ENCODE measurements at regions not wholly inside any gene's neighbourhood (a gene's known extent, or its start where the extent isn't known, plus 50 kb on each side); places are given as distances from the start of the nearest gene placed in this dataset.
"Not testable (repeated sequence)": the region's sequence is repeated elsewhere in the genome, so short reads cannot be mapped to it uniquely, and the experiment has no call there.

DNA sequence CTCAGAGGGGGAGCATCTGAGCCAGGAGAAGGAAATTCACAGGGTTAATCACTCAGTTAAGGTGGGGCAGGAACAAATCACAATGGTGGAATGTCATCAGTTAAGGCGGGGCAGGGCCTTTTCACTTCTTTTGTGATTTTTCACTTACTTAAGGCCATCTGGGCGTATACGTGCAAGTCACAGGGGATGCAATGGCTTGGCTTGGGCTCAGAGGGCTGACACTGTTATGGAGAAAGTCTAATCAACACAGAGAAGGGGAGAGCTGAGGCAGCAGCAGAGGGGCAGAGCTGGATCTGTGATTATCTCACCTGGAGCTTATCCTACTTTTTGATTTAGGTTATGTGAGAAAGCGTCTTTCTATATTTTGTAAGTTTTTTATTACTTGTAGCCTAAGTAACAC is 350.1 kb downstream of the NSUN3 start:
- H3K27me3 ChIP-seq (ENCODE audit: control insufficient read depth in 3 of 3, insufficient read depth in 3 of 3, low read depth in 1 of 3, low read length in 3 of 3); H3K4me3 ChIP-seq (ENCODE audit: low read length in 2 of 2); H3K27ac ChIP-seq (replicated peaks; ENCODE audit: low read length); H2BK15ac ChIP-seq (ENCODE audit: low read length); H3K36me3 ChIP-seq (replicated peaks in 1 of 2; ENCODE audit: control insufficient read depth in 2 of 2, insufficient read depth in 2 of 2, low read length in 2 of 2); H3K23ac ChIP-seq (ENCODE audit: low read depth, low read length, poor library complexity); H3K9me3 ChIP-seq (replicated peaks in 1 of 2; ENCODE audit: control insufficient read depth in 2 of 2, insufficient read depth in 1 of 2, low read depth in 1 of 2, low read length in 2 of 2); H2BK120ac ChIP-seq (ENCODE audit: low read depth, low read length); H3K79me1 ChIP-seq (ENCODE audit: low read depth, low read length); H3K4me2 ChIP-seq (ENCODE audit: insufficient read depth, low read length, poor library complexity, severe bottlenecking); H4K8ac ChIP-seq (ENCODE audit: low read depth, low read length); H3K9ac ChIP-seq (ENCODE audit: low read depth, low read length, poor library complexity); H3K18ac ChIP-seq (ENCODE audit: low read length); H3K4me1 ChIP-seq (ENCODE audit: control insufficient read depth in 2 of 2, insufficient read depth in 1 of 2, low read depth in 1 of 2, low read length in 2 of 2); H2AFZ ChIP-seq (ENCODE audit: low read length); H2BK12ac ChIP-seq (ENCODE audit: low read length); H3K4ac ChIP-seq (ENCODE audit: low read length); H2BK5ac ChIP-seq (ENCODE audit: low read length); H2AK5ac ChIP-seq (ENCODE audit: low read depth, low read length); H3K14ac ChIP-seq (ENCODE audit: low read length); DNase-seq (ENCODE audit: low spot score); H4K91ac ChIP-seq (ENCODE audit: low read depth, low read length, poor library complexity): not testable (repeated sequence)
- WGBS, 2 donors (ENCODE audit: extremely low coverage in 2 of 2, insufficient read length in 2 of 2, insufficient replicate concordance in 1 of 2), result no CpG with 5 or more reads among the region's 4 CpGs

DNA sequence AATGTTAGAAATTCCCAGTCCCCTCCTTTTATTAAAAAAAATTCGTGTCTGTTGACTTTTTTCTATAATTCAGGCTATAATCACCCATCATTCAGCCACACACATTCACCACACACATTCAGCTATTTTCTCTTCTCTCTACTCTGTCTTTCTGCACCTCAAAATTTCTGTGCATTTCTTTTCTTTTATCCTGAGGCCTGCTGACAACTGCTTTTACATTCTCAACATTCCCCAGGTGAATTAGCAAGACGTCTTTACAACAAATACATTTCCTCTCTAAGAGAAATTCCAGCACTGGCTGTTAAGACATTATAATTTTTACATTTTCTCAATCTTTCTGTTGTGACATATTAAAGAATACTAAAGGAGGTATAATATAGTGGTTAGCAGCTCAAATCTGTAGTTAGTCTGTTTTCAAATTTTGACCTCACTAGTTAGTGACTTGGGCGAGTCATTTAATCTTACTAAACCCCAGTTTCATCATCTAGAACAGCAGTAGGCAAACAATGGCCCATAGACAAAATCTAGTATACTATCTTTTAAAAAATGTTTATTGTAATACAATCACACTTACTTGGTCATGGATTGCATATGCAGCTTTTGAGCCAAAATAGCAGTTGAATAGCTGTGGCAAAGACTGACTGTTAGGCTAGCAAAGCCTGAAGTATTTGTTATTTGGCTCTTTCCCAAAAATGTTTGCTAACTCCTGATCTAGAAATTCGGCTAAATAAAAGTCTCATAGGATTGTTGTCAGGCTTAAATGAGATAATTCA is 350.7 kb downstream of the NSUN3 start:
- Histone ChIP-seq H4K91ac (ENCODE audit: low read depth, low read length, poor library complexity) (no peak overlapping the region), H3K79me1 (ENCODE audit: low read depth, low read length) (no peaks in the 10 kb centered on the region), H3K27ac (replicated peaks; ENCODE audit: low read length) (no peak overlapping the region), H3K4ac (ENCODE audit: low read length) (no peak overlapping the region), H3K9ac (ENCODE audit: low read depth, low read length, poor library complexity) (no peak overlapping the region), H3K4me3 (ENCODE audit: low read length in 2 of 2) (no peak overlapping the region), H2BK5ac (ENCODE audit: low read length) (no peak overlapping the region), H3K36me3 (replicated peaks in 1 of 2; ENCODE audit: control insufficient read depth in 2 of 2, insufficient read depth in 2 of 2, low read length in 2 of 2) (no peaks in the 10 kb centered on the region), H3K9me3 (replicated peaks in 1 of 2; ENCODE audit: control insufficient read depth in 2 of 2, insufficient read depth in 1 of 2, low read depth in 1 of 2, low read length in 2 of 2) (peaks cover 0 to 2% of the 10 kb centered on the region in 2 donors), H4K8ac (ENCODE audit: low read depth, low read length) (no peak overlapping the region), H2BK15ac (ENCODE audit: low read length) (no peak overlapping the region), H3K18ac (ENCODE audit: low read length) (no peak overlapping the region), H2BK12ac (ENCODE audit: low read length) (no peak overlapping the region), H2AFZ (ENCODE audit: low read length) (no peak overlapping the region), H3K4me2 (ENCODE audit: insufficient read depth, low read length, poor library complexity, severe bottlenecking) (no peak overlapping the region), H3K27me3 (ENCODE audit: control insufficient read depth in 3 of 3, insufficient read depth in 3 of 3, low read depth in 1 of 3, low read length in 3 of 3) (peaks cover 0 to under 1% (median 0%) of the 10 kb centered on the region in 3 experiments), H3K14ac (ENCODE audit: low read length) (no peak overlapping the region), H3K23ac (ENCODE audit: low read depth, low read length, poor library complexity) (no peak overlapping the region), H3K4me1 (ENCODE audit: control insufficient read depth in 2 of 2, insufficient read depth in 1 of 2, low read depth in 1 of 2, low read length in 2 of 2) (peaks cover 0 to 2% of the 10 kb centered on the region in 2 donors), H2AK5ac (ENCODE audit: low read depth, low read length) (no peak overlapping the region), H2BK120ac (ENCODE audit: low read depth, low read length) (no peak overlapping the region)
- no CpG with 5 or more reads among the region's 4 CpGs for WGBS, 2 donors (ENCODE audit: extremely low coverage in 2 of 2, insufficient read length in 2 of 2, insufficient replicate concordance in 1 of 2)
- no peak for DNase-seq (ENCODE audit: low spot score)

DNA sequence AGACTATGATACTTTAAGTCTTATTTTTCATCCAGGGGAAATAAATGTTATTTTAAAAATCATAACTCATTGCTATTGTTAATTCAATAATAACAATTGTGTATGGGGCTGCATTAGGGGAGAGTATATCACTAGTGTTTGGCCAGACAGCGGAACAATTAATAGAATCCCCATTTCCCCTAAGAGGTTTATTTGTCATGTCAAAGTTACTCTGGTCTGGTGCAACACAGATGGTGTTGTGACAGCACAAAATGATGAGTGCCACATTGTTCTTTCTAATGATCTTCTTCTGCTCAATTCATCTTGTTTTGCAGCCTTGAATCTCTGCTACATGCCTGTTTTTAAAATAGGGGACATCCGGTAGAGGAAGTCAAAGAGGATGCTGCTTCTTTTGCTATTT is 351.6 kb downstream of the NSUN3 start:
- no peak overlapping the region for H2BK5ac ChIP-seq (ENCODE audit: low read length)
- H3K4me1 ChIP-seq (ENCODE audit: control insufficient read depth in 2 of 2, insufficient read depth in 1 of 2, low read depth in 1 of 2, low read length in 2 of 2), result peaks cover 0 to 2% of the 10 kb centered on the region in 2 donors
- H3K14ac ChIP-seq (ENCODE audit: low read length), result no peak overlapping the region
- no peak overlapping the region for H2AK5ac ChIP-seq (ENCODE audit: low read depth, low read length)
- no peak overlapping the region for H2BK12ac ChIP-seq (ENCODE audit: low read length)
- no peak overlapping the region for H3K4me3 ChIP-seq (ENCODE audit: low read length in 2 of 2)
- no peaks in the 10 kb centered on the region for H3K79me1 ChIP-seq (ENCODE audit: low read depth, low read length)
- no CpG with 5 or more reads among the region's 2 CpGs for WGBS, 2 donors (ENCODE audit: extremely low coverage in 2 of 2, insufficient read length in 2 of 2, insufficient replicate concordance in 1 of 2)
- no peak overlapping the region for H2BK120ac ChIP-seq (ENCODE audit: low read depth, low read length)
- no peak overlapping the region for H3K23ac ChIP-seq (ENCODE audit: low read depth, low read length, poor library complexity)
- H3K9ac ChIP-seq (ENCODE audit: low read depth, low read length, poor library complexity), result no peak overlapping the region
- H2AFZ ChIP-seq (ENCODE audit: low read length), result no peak overlapping the region
- H3K9me3 ChIP-seq (replicated peaks in 1 of 2; ENCODE audit: control insufficient read depth in 2 of 2, insufficient read depth in 1 of 2, low read depth in 1 of 2, low read length in 2 of 2), result peaks cover 0 to 4% of the 10 kb centered on the region in 2 donors
- no peak overlapping the region for H3K18ac ChIP-seq (ENCODE audit: low read length)
- no peak overlapping the region for H3K4me2 ChIP-seq (ENCODE audit: insufficient read depth, low read length, poor library complexity, severe bottlenecking)
- H4K8ac ChIP-seq (ENCODE audit: low read depth, low read length), result no peak overlapping the region
- H2BK15ac ChIP-seq (ENCODE audit: low read length), result no peak overlapping the region
- peaks cover 0 to 2% (median 0%) of the 10 kb centered on the region in 3 experiments for H3K27me3 ChIP-seq (ENCODE audit: control insufficient read depth in 3 of 3, insufficient read depth in 3 of 3, low read depth in 1 of 3, low read length in 3 of 3)
- H3K27ac ChIP-seq (replicated peaks; ENCODE audit: low read length), result no peak overlapping the region
- H3K4ac ChIP-seq (ENCODE audit: low read length), result no peak overlapping the region
- H3K36me3 ChIP-seq (replicated peaks in 1 of 2; ENCODE audit: control insufficient read depth in 2 of 2, insufficient read depth in 2 of 2, low read length in 2 of 2), result no peaks in the 10 kb centered on the region
- no peak overlapping the region for H4K91ac ChIP-seq (ENCODE audit: low read depth, low read length, poor library complexity)
- DNase-seq (ENCODE audit: low spot score), result no peak

DNA sequence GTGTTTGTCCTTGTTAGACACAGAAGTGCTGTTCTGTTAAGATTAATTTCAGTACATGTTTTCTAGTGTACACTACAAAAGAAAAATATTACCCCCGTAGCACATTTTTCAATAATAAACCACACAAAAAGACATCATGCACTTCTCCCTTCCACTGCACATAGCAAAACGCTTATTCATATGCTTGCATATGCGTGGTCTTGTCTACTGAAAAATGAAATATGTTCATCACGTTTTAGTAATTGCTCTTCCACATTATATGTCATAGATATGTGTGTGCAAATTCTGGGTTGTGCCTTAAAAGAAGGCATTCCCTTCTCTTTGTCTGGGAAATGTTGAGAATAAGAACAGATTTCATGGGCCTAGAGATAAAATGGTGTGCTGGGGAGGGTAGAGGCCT is 353.9 kb downstream of the NSUN3 start:
- no peak overlapping the region for H3K23ac ChIP-seq (ENCODE audit: low read depth, low read length, poor library complexity)
- no peak overlapping the region for H2BK15ac ChIP-seq (ENCODE audit: low read length)
- no peak overlapping the region for H2BK5ac ChIP-seq (ENCODE audit: low read length)
- no peak overlapping the region for H3K4ac ChIP-seq (ENCODE audit: low read length)
- no peaks in the 10 kb centered on the region for H3K79me1 ChIP-seq (ENCODE audit: low read depth, low read length)
- no peak overlapping the region for H4K8ac ChIP-seq (ENCODE audit: low read depth, low read length)
- H3K4me3 ChIP-seq (ENCODE audit: low read length in 2 of 2), result no peak overlapping the region
- H2BK120ac ChIP-seq (ENCODE audit: low read depth, low read length), result no peak overlapping the region
- no peak overlapping the region for H3K9ac ChIP-seq (ENCODE audit: low read depth, low read length, poor library complexity)
- DNase-seq (ENCODE audit: low spot score), result no peak
- H2BK12ac ChIP-seq (ENCODE audit: low read length), result no peak overlapping the region
- H3K27me3 ChIP-seq (ENCODE audit: control insufficient read depth in 3 of 3, insufficient read depth in 3 of 3, low read depth in 1 of 3, low read length in 3 of 3), result peaks cover 0 to 2% (median 0%) of the 10 kb centered on the region in 3 experiments
- no peak overlapping the region for H3K4me2 ChIP-seq (ENCODE audit: insufficient read depth, low read length, poor library complexity, severe bottlenecking)
- no peak overlapping the region for H4K91ac ChIP-seq (ENCODE audit: low read depth, low read length, poor library complexity)
- peaks cover 0 to 2% of the 10 kb centered on the region in 2 donors for H3K4me1 ChIP-seq (ENCODE audit: control insufficient read depth in 2 of 2, insufficient read depth in 1 of 2, low read depth in 1 of 2, low read length in 2 of 2)
- no peak overlapping the region for H2AK5ac ChIP-seq (ENCODE audit: low read depth, low read length)
- no peak overlapping the region for H2AFZ ChIP-seq (ENCODE audit: low read length)
- no CpG with 5 or more reads among the region's 4 CpGs for WGBS, 2 donors (ENCODE audit: extremely low coverage in 2 of 2, insufficient read length in 2 of 2, insufficient replicate concordance in 1 of 2)
- no peak overlapping the region for H3K14ac ChIP-seq (ENCODE audit: low read length)
- H3K27ac ChIP-seq (replicated peaks; ENCODE audit: low read length), result no peak overlapping the region
- H3K18ac ChIP-seq (ENCODE audit: low read length), result no peak overlapping the region
- H3K9me3 ChIP-seq (replicated peaks in 1 of 2; ENCODE audit: control insufficient read depth in 2 of 2, insufficient read depth in 1 of 2, low read depth in 1 of 2, low read length in 2 of 2), result peaks cover 0 to 4% of the 10 kb centered on the region in 2 donors
- H3K36me3 ChIP-seq (replicated peaks in 1 of 2; ENCODE audit: control insufficient read depth in 2 of 2, insufficient read depth in 2 of 2, low read length in 2 of 2), result no peaks in the 10 kb centered on the region

Measured in neuronal stem cell (in vitro differentiated cells).